H1 (cell line): ENCODE measurements at regions not wholly inside any gene's neighbourhood (a gene's known extent, or its start where the extent isn't known, plus 50 kb on each side); places are given as distances from the start of the nearest gene placed in this dataset.

Source experiments
- CTCF ChIA-PET: fragments of 300-600 bp; sonication (Branson Sonifier 250); formaldehyde crosslinking; loops from one replicate; lab custom pipeline; 2021; ENCODE audit not compliant: partially characterized antibody; lab: Charles Lee
- POLR2A ChIA-PET: fragments of 300-600 bp; sonication (Branson Sonifier 250); formaldehyde crosslinking; loops from one replicate; lab custom pipeline; 2021; ENCODE audit warnings: inconsistent platforms; ENCODE audit not compliant: partially characterized antibody; lab: Charles Lee
- DNase-seq, 2 experiments: peaks; one replicate each; pipeline versions ENCODE4 v3.0.0 to v3.0.0-alpha.2; 2010 to 2022; ENCODE audit warnings: low spot score in 2 of 2, low read depth in 1 of 2, mixed read lengths in 1 of 2
- FAIRE-seq: peaks from 2 replicates; lab custom pipeline; 2011; peaks lifted over from hg19 to GRCh38; lab: Jason Lieb, UNC
- H2AFZ ChIP-seq: 2 replicates; pipeline ENCODE4 v1.8.1; 2012; ENCODE audit warnings: low read length, inconsistent platforms
- H2AK5ac ChIP-seq: 2 replicates; pipeline ENCODE4 v1.6.1; 2013; ENCODE audit warnings: low read depth, low read length
- H2BK120ac ChIP-seq: replicated peaks from 2 replicates; pipeline ENCODE3; 2013; ENCODE audit warnings: low read depth, low read length, inconsistent platforms
- H2BK12ac ChIP-seq: 2 replicates; pipeline ENCODE4 v1.6.1; 2013; ENCODE audit warnings: low read depth, low read length
- H2BK15ac ChIP-seq: 2 replicates; pipeline ENCODE4 v1.6.1; 2013; ENCODE audit warnings: low read length
- H2BK20ac ChIP-seq: 2 replicates; pipeline ENCODE4 v1.6.1; 2013; ENCODE audit warnings: low read length
- H2BK5ac ChIP-seq: 2 replicates; pipeline ENCODE4 v1.6.1; 2013; ENCODE audit warnings: low read depth, low read length
- H3K14ac ChIP-seq: 2 replicates; pipeline ENCODE4 v1.6.1; 2013; ENCODE audit warnings: inconsistent platforms; ENCODE audit not compliant: insufficient read length
- H3K18ac ChIP-seq: 2 replicates; pipeline ENCODE4 v1.6.1; 2013; ENCODE audit warnings: low read length; ENCODE audit errors: extremely low read depth
- H3K23ac ChIP-seq: 2 replicates; pipeline ENCODE4 v1.6.1; 2013; ENCODE audit warnings: inconsistent platforms; ENCODE audit not compliant: insufficient read length
- H3K23me2 ChIP-seq: 2 replicates; pipeline ENCODE4 v1.6.1; 2013; ENCODE audit warnings: low read depth, low read length
- H3K27ac ChIP-seq: 2 replicates; pipeline ENCODE4 v1.6.1; 2011; ENCODE audit warnings: low read depth, low read length, inconsistent platforms
- H3K27me3 ChIP-seq, 4 experiments: replicated peaks in 1 of 4; 1 replicate in 1 of 4; 2 replicates in 3 of 4; pipeline versions ENCODE4 v1.6.1 to v1.8.1; 2011 to 2013; ENCODE audit warnings: low read length in 3 of 4, mild to moderate bottlenecking in 3 of 4, inconsistent platforms in 2 of 4, mixed read lengths in 2 of 4, moderate library complexity in 1 of 4; ENCODE audit not compliant: control insufficient read depth in 3 of 4, insufficient read depth in 3 of 4; ENCODE audit errors: extremely low read depth in 1 of 4
- H3K36me3 ChIP-seq, 4 experiments: 2 replicates each; pipeline versions ENCODE4 v1.6.1 to v1.8.1; 2011 to 2013; ENCODE audit warnings: mild to moderate bottlenecking in 4 of 4, low read length in 3 of 4, moderate library complexity in 2 of 4, control low read depth in 1 of 4, inconsistent platforms in 1 of 4; ENCODE audit not compliant: insufficient read depth in 4 of 4, control insufficient read depth in 2 of 4
- H3K4ac ChIP-seq: replicated peaks from 2 replicates; pipeline ENCODE3; 2013; ENCODE audit warnings: low read length, low read depth, mixed read lengths, inconsistent platforms; ENCODE audit not compliant: insufficient read length
- H3K4me1 ChIP-seq, 4 experiments: replicated peaks in 1 of 4; 1 replicate in 1 of 4; 2 replicates in 3 of 4; pipeline versions ENCODE4 v1.6.1 to v1.8.1; 2011 to 2013; ENCODE audit warnings: low read length in 3 of 4, inconsistent platforms in 2 of 4, mixed read lengths in 1 of 4; ENCODE audit not compliant: insufficient read depth in 4 of 4, control insufficient read depth in 3 of 4
- H3K4me2 ChIP-seq, 2 experiments: 2 replicates each; pipeline versions ENCODE4 v1.6.1 to v1.8.1; 2011 to 2013; ENCODE audit warnings: low read depth in 2 of 2, low read length in 2 of 2, control low read depth in 1 of 2, inconsistent platforms in 1 of 2, mild to moderate bottlenecking in 1 of 2; ENCODE audit not compliant: insufficient read depth in 1 of 2
- H3K4me3 ChIP-seq, 4 experiments: fragments of 200-600, 300-600 bp in 1 of 4; sonication (generic), shearing (Covaris generic), sonication (Bioruptor Twin) in 1 of 4; 2 replicates each; pipeline versions ENCODE4 v1.5.1 to v1.8.1; 2011 to 2016; ENCODE audit warnings: low read length in 4 of 4, low read depth in 3 of 4, control low read depth in 2 of 4, inconsistent platforms in 2 of 4, mild to moderate bottlenecking in 2 of 4, mixed read lengths in 1 of 4, moderate library complexity in 1 of 4; ENCODE audit not compliant: insufficient read depth in 2 of 4; ENCODE audit errors: extremely low read depth in 1 of 4
- H3K56ac ChIP-seq: replicated peaks from 2 replicates; pipeline ENCODE3; 2013; ENCODE audit warnings: low read depth, mild to moderate bottlenecking, mixed read lengths, low read length, inconsistent platforms; ENCODE audit not compliant: insufficient read length
- H3K79me1 ChIP-seq: 2 replicates; pipeline ENCODE4 v1.6.1; 2013; ENCODE audit warnings: low read depth, low read length, control low read depth
- H3K79me2 ChIP-seq, 2 experiments: 2 replicates each; pipeline versions ENCODE4 v1.6.1 to v1.8.1; 2012 to 2013; ENCODE audit warnings: low read length in 2 of 2, mild to moderate bottlenecking in 2 of 2, inconsistent platforms in 1 of 2; ENCODE audit not compliant: insufficient read depth in 2 of 2, control insufficient read depth in 1 of 2
- H3K9ac ChIP-seq, 4 experiments: replicated peaks in 1 of 4; 1 replicate in 1 of 4; 2 replicates in 3 of 4; pipeline versions ENCODE4 v1.6.1 to v1.8.1; 2011 to 2013; ENCODE audit warnings: low read depth in 3 of 4, low read length in 3 of 4, control low read depth in 2 of 4, mild to moderate bottlenecking in 2 of 4, moderate library complexity in 2 of 4, inconsistent platforms in 1 of 4; ENCODE audit errors: extremely low read depth in 1 of 4
- H3K9me3 ChIP-seq, 2 experiments: 2 replicates each; pipeline versions ENCODE4 v1.6.1 to v1.8.1; 2012 to 2013; ENCODE audit warnings: mild to moderate bottlenecking in 2 of 2, moderate library complexity in 2 of 2, control low read depth in 1 of 2, inconsistent platforms in 1 of 2, low read depth in 1 of 2, low read length in 1 of 2, mixed read lengths in 1 of 2; ENCODE audit not compliant: insufficient read depth in 2 of 2
- H4K20me1 ChIP-seq, 2 experiments: replicated peaks in 1 of 2; 2 replicates each; pipeline versions ENCODE3 to v1.8.1; 2011 to 2013; ENCODE audit warnings: inconsistent platforms in 2 of 2, low read length in 2 of 2, mild to moderate bottlenecking in 1 of 2; ENCODE audit not compliant: insufficient read depth in 2 of 2, control insufficient read depth in 1 of 2
- H4K5ac ChIP-seq: 2 replicates; pipeline ENCODE4 v1.6.1; 2013; ENCODE audit warnings: low read length, low read depth, mixed read lengths, inconsistent platforms; ENCODE audit not compliant: insufficient read length
- H4K8ac ChIP-seq: 2 replicates; pipeline ENCODE4 v1.8.0; 2013; ENCODE audit warnings: mild to moderate bottlenecking, moderate library complexity, low read length, inconsistent platforms; ENCODE audit not compliant: insufficient read depth; ENCODE audit errors: extremely low read depth
- H4K91ac ChIP-seq: replicated peaks from 2 replicates; pipeline ENCODE3; 2013; ENCODE audit warnings: low read length, mixed read lengths, inconsistent platforms; ENCODE audit not compliant: insufficient read length
- CREB1 ChIP-seq: IDR thresholded peaks from 2 replicates; pipeline ENCODE4 v1.6.1; 2012; ENCODE audit warnings: inconsistent platforms
- CTCF ChIP-seq, 3 experiments: IDR thresholded peaks; 1 replicate in 2 of 3; 2 replicates in 1 of 3; pipeline versions ENCODE4 v1.5.1 to v1.6.1; 2011; ENCODE audit warnings: low read length in 3 of 3, mild to moderate bottlenecking in 3 of 3, inconsistent platforms in 2 of 3, low read depth in 1 of 3, moderate library complexity in 1 of 3; ENCODE audit not compliant: insufficient read depth in 1 of 3; ENCODE audit errors: control extremely low read depth in 1 of 3
- POU5F1 ChIP-seq: IDR thresholded peaks from 2 replicates; pipeline ENCODE4 v1.6.1; 2011; ENCODE audit warnings: low read depth, mild to moderate bottlenecking, low read length, moderate library complexity
- RBBP5 ChIP-seq: IDR thresholded peaks from 2 replicates; pipeline ENCODE4 v1.7.1; 2012; ENCODE audit warnings: low read depth, mild to moderate bottlenecking, inconsistent platforms, low read length, moderate library complexity, borderline replicate concordance
- WGBS, 2 experiments: shearing (Covaris generic) in 1 of 2; methylation state at CpG; one replicate each; pipeline versions ENCODE4 v1.1.6 to v1.1.7; 2013 to 2015; ENCODE audit warnings: low lambda C conversion rate in 2 of 2, mixed read lengths in 2 of 2, inconsistent platforms in 1 of 2, low coverage in 1 of 2, missing lambda C conversion rate in 1 of 2; ENCODE audit not compliant: insufficient replicate concordance in 2 of 2, insufficient coverage in 1 of 2, insufficient read length in 1 of 2; ENCODE audit errors: extremely low coverage in 1 of 2, missing lambda C conversion rate in 1 of 2; 5-methylcytosine and 5-hydroxymethylcytosine counted together

GRCh38 chr18:10239103-10239502, 215.3 kb upstream of the APCDD1 start:
- Histone ChIP-seq H3K56ac (no peak overlapping the region), H3K9me3 (no peaks in the 10 kb centered on the region), H3K4ac (no peak overlapping the region), H2BK15ac (no peak overlapping the region), H3K27ac (no peak overlapping the region), H3K23ac (no peak overlapping the region), H3K79me2 (no peaks in the 10 kb centered on the region), H4K91ac (no peak overlapping the region), H3K4me3 (no peak overlapping the region), H3K23me2 (no peaks in the 10 kb centered on the region), H2AK5ac (no peak overlapping the region), H2AFZ (0 out of 2 replicates have a peak overlapping the region, but pooled peaks have one; percentile 9), H2BK120ac (no peak overlapping the region), H3K4me1 (peaks cover 0 to 5% (median 0%) of the 10 kb centered on the region in 4 experiments; a peak in 2 of 7 replicates), H3K9ac (no peak overlapping the region), H4K5ac (no peak overlapping the region), H2BK5ac (no peak overlapping the region), H2BK12ac (no peak overlapping the region), H3K36me3 (no peaks in the 10 kb centered on the region), H3K27me3 (no peaks in the 10 kb centered on the region), H4K8ac (no peak overlapping the region), H3K18ac (no peak overlapping the region), H2BK20ac (no peak overlapping the region), H4K20me1 (no peaks in the 10 kb centered on the region), H3K79me1 (no peaks in the 10 kb centered on the region), H3K4me2 (no peak overlapping the region), H3K14ac (no peak overlapping the region)
- DNase-seq (no peak), FAIRE-seq (no peak)
- POLR2A ChIA-PET, result no interaction called here
- CTCF ChIA-PET, result interaction anchor here (0.6 kb wide), 1 partner anchor 319 kb away, joined by 4 read pairs; no protein-coding TSS in a partner anchor
- no peak for TF ChIP-seq POU5F1
- TF ChIP-seq RBBP5, result no peak
- TF ChIP-seq CTCF (IDR thresholded peaks at IDR 0.05; ENCODE audit: control extremely low read depth in 1 of 3, insufficient read depth in 1 of 3, low read depth in 1 of 3, low read length in 3 of 3), result no peak
- TF ChIP-seq CREB1, result no peak
- WGBS, 2 experiments, result 93% methylated on average over 11 of the region's 11 CpGs; no CpG with 5 or more reads in 1 of the 2 experiments
